ENCODE measurements at regions not wholly inside any gene's neighbourhood (a gene's known extent, or its start where the extent isn't known, plus 50 kb on each side); places are given as distances from the start of the nearest gene placed in this dataset.
"Not testable (repeated sequence)": the region's sequence is repeated elsewhere in the genome, so short reads cannot be mapped to it uniquely, and the experiment has no call there.

- Histone ChIP-seq H3K27me3 (ENCODE audit: control insufficient read depth in 1 of 2, insufficient read depth in 2 of 2, low read length in 2 of 2) (no peaks in the 10 kb centered on the region), H3K9me3 (ENCODE audit: control insufficient read depth in 2 of 2, low read length in 2 of 2) (no peaks in the 10 kb centered on the region), H3K36me3 (ENCODE audit: control insufficient read depth in 2 of 2, insufficient read depth in 2 of 2, low read length in 2 of 2) (no peaks in the 10 kb centered on the region), H3K4me3 (ENCODE audit: low read length in 2 of 2) (no peak overlapping the region), H3K27ac (ENCODE audit: low read length) (no peak overlapping the region), H3K4me1 (ENCODE audit: control insufficient read depth, insufficient read depth, low read length) (no peaks in the 10 kb centered on the region), H3K9ac (ENCODE audit: low read length in 2 of 2) (no peak overlapping the region)
Observed at GRCh38 chr12:82620917-82621316, 65.8 kb upstream of the TMTC2 start.

- Histone ChIP-seq H3K4me1 (ENCODE audit: control insufficient read depth, insufficient read depth, low read length) (no peaks in the 10 kb centered on the region), H3K9ac (ENCODE audit: low read length in 2 of 2) (no peak overlapping the region), H3K27ac (ENCODE audit: low read length) (no peak overlapping the region), H3K36me3 (ENCODE audit: control insufficient read depth in 2 of 2, insufficient read depth in 2 of 2, low read length in 2 of 2) (no peaks in the 10 kb centered on the region), H3K4me3 (ENCODE audit: low read length in 2 of 2) (no peak overlapping the region), H3K9me3 (ENCODE audit: control insufficient read depth in 2 of 2, low read length in 2 of 2) (no peaks in the 10 kb centered on the region), H3K27me3 (ENCODE audit: control insufficient read depth in 1 of 2, insufficient read depth in 2 of 2, low read length in 2 of 2) (no peaks in the 10 kb centered on the region)
Observed at GRCh38 chr12:82625523-82625922, 61.2 kb upstream of the TMTC2 start.

- Histone ChIP-seq H3K36me3 (ENCODE audit: control insufficient read depth in 2 of 2, insufficient read depth in 2 of 2, low read length in 2 of 2) (no peaks in the 10 kb centered on the region), H3K9me3 (ENCODE audit: control insufficient read depth in 2 of 2, low read length in 2 of 2) (no peaks in the 10 kb centered on the region), H3K27me3 (ENCODE audit: control insufficient read depth in 1 of 2, insufficient read depth in 2 of 2, low read length in 2 of 2) (no peaks in the 10 kb centered on the region), H3K4me3 (ENCODE audit: low read length in 2 of 2) (no peak overlapping the region), H3K4me1 (ENCODE audit: control insufficient read depth, insufficient read depth, low read length) (no peaks in the 10 kb centered on the region), H3K27ac (ENCODE audit: low read length) (no peak overlapping the region), H3K9ac (ENCODE audit: low read length in 2 of 2) (no peak overlapping the region)
Observed at GRCh38 chr12:82627799-82628198, 58.9 kb upstream of the TMTC2 start.

GRCh38 chr12:82634495-82635258, 52.0 kb upstream of the TMTC2 start:
- not testable (repeated sequence) for H3K4me3 ChIP-seq (ENCODE audit: low read length in 2 of 2); H3K4me1 ChIP-seq (ENCODE audit: control insufficient read depth, insufficient read depth, low read length); H3K9me3 ChIP-seq (ENCODE audit: control insufficient read depth in 2 of 2, low read length in 2 of 2); H3K36me3 ChIP-seq (ENCODE audit: control insufficient read depth in 2 of 2, insufficient read depth in 2 of 2, low read length in 2 of 2); H3K27ac ChIP-seq (ENCODE audit: low read length); H3K9ac ChIP-seq (ENCODE audit: low read length in 2 of 2); H3K27me3 ChIP-seq (ENCODE audit: control insufficient read depth in 1 of 2, insufficient read depth in 2 of 2, low read length in 2 of 2)

GRCh38 chr12:82635263-82635662, 51.4 kb upstream of the TMTC2 start:
- no peak overlapping the region for H3K9ac ChIP-seq (ENCODE audit: low read length in 2 of 2)
- H3K4me3 ChIP-seq (ENCODE audit: low read length in 2 of 2), result no peak overlapping the region
- no peaks in the 10 kb centered on the region for H3K9me3 ChIP-seq (ENCODE audit: control insufficient read depth in 2 of 2, low read length in 2 of 2)
- no peaks in the 10 kb centered on the region for H3K36me3 ChIP-seq (ENCODE audit: control insufficient read depth in 2 of 2, insufficient read depth in 2 of 2, low read length in 2 of 2)
- H3K27me3 ChIP-seq (ENCODE audit: control insufficient read depth in 1 of 2, insufficient read depth in 2 of 2, low read length in 2 of 2), result no peaks in the 10 kb centered on the region
- no peaks in the 10 kb centered on the region for H3K4me1 ChIP-seq (ENCODE audit: control insufficient read depth, insufficient read depth, low read length)
- H3K27ac ChIP-seq (ENCODE audit: low read length), result no peak overlapping the region

Data from stomach smooth muscle (tissue), 2 donors.